GM21390 (cell line): ENCODE measurements at regions not wholly inside any gene's neighbourhood (a gene's known extent, or its start where the extent isn't known, plus 50 kb on each side); places are given as distances from the start of the nearest gene placed in this dataset.

Experiments
- ATAC-seq: cut with Tn5 transposase; IDR thresholded peaks from one replicate; pipeline ENCODE4 v1.9.1; 2021; ENCODE audit not compliant: unreplicated experiment

DNA sequence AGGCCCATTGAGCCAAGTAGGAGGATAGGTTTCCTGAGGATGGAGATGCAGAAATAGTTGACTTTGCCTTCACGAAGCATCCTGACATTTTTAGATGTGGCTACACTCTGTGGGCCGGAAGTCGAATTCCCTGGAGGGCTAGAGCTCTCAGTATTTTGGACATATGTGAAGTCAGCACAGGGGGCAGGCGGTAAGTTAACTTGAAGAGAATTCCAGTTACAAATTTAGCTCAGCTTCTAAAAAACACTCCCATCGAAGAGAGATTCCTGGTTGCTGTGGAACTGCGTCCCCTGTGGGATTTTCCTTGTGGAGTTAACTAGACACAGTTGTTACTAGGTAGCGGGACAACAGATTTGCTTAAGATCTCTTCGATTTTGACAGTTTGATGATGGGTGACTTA lies 161.9 kb upstream of the RGMA start:
- no peak for ATAC-seq

DNA sequence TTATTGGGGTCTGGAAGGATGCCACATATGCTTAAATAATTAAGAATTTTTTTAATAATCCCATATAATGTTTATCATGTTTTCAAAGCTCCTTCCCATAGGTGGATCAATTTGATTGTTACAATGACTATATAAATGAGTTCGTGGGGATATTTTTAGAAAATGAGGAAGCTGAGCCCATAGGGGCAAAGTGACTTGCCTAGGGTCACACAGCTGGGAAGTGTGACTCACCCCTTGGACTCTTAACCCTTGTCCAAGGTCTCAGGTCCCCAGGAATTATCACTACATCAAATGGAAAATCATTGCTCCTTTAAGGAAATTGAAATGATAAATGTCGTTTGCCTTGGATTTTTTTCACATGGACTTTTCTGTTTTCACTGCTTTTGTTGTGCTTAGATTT lies 161.2 kb upstream of the RGMA start:
- ATAC-seq, result no peak

DNA sequence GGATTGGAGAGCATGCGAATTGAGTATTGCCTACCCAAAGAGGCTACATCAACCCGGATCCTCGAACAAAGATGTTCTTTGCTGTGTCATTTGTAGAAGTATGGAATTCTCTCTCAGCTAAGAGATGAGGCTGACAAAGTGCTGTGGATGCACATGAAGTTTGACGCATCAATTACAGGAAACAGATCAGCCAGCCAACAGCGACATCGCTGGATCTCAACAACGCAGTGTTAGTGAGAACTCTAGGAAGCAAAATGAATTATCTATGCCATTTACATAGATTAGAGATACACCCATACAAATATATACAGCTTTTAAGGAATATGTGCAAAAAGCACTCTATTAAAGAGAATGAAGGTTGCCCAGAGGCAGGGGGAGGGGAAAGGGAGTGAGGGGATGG lies 160.6 kb upstream of the RGMA start:
- ATAC-seq, result no peak

DNA sequence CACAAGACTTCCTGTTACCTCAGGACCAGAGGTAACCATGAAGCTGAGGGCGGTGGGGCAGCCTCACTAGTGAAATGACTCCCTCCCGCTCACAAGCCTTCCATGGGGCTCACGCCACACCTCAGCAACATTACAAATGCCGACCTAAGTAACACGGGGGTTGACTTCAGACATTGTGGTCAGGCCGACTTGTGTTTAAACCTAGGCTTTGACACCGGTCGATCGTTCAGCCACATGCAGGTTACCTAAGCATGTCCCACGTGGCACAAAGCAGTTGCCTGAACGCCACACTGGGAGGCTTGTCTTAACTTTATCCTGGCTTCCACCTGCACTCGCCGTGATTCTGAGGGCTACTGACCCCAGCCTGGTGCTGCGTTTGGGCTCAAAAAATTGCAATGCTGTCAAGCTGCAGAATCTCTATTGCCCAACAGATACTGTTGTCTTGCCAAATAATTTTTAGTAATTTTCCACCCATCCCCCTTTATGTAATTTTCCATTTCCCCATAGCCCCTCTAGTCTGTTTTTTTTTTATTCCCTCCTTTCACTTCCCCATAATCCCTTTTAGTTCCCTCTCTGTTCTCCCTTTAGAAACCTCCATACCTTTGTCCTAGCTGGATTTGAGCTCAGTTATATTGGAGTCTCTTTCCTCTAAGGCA lies 158.6 kb upstream of the RGMA start:
- ATAC-seq, result no peak

DNA sequence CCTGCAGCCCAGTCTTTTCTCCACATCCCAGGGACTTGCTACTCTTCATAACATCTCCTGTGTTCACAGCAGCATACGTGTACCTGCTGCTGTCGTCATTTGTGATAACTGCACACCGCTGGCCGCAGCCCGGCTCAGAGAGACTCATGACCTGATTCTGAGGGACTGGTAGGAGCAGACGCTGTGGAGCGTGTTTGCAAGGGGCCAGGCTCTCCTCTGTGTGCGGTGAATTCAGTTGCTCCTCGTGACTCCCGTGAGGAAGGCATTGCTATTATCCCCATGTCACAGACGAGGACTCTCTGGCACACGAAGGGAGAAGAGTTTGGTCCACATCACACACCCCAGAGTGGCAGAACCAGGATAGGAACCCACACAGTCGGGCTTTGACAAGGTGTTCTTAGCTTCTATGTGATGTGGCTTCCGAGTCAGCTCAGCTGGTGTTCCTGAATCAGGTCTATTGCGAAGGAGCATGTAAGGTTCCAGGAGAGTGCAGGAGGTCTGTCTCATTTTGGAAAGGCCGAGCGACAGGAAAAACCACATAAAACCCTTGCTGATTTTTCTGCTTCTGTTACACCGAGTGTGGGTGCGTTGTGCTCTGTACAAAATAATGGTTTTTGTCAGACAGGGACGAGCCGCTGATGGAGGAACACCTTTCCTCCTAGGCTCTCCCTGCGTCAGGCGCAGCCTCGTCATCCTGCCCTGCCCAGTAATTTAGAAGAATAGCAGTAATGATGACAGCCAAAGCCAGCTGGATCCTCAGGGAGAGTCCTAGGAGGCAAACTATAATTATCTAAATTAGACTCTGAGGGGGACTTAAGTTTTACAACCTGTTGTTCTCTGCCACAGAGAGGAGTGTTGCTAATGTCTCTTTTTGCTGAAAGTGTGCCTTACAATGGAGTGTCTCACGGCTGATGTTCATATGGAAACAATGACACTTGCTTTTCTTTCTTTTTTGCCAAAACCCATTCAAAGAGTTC lies 157.5 kb upstream of the RGMA start:
- no peak for ATAC-seq

DNA sequence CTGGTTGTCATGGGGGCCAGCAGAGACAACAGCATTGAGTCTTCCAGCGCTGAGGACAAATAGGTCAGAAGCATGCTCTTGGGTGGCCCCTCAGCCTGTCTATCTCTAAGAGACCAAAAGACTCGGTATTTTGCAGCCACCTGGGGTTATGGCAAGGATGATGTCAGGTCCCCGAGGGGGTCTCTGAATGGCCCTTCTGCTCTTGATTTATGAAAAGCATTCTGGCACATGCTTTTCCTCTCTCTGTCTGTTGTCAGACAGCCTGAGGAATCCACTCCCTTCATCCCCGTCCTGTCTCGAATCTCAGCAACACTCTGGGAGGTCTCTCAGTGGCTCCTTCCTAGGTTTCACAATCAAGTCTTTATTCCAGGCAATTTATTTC lies 156.6 kb upstream of the RGMA start:
- no peak for ATAC-seq

DNA sequence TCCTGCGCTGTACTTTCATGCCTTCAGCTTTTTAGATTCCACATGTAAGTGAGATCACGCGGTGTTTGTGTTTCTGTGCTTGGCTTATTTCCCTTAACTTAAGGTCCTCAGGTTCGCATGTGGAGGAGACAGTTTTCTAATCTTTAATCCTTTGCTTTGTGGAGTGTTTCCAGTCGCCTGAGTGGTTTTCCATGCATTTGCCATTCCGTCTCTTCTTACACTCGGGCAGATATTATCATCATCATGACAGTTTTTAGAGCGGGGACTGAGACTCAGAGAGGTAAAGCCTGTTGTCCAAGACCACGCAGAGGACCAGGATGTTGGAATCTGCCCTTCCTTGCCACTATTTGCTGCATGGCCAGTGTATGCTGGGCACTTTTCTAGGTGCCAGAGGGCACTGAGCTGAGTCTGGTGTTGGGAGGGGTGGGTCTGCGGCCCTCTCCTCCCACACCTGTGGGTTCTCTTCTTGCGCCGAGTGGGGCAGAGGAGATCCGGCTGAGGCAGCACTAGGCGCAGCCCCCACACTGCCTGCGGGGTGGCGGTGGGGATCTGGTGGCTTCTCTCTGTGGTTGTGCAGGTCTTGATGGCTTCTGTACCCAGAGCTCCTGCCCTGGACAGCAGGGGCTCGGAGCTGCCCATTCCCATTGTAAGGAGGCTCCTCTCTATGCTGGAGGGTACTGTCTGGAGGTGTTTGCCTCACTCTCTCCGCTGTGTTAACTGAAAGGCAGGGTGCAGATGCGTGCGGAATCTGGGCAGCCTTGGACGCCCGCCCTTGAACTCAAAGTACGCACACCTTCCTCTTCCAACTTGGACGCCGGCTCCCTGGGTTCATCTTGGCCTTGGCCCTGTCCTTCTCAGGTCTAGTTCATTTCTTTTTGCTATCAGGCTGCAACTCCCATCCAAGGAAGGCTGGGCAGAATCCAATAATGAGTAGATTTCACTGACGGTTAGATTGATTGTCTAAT lies 156.0 kb upstream of the RGMA start:
- ATAC-seq, result no peak

DNA sequence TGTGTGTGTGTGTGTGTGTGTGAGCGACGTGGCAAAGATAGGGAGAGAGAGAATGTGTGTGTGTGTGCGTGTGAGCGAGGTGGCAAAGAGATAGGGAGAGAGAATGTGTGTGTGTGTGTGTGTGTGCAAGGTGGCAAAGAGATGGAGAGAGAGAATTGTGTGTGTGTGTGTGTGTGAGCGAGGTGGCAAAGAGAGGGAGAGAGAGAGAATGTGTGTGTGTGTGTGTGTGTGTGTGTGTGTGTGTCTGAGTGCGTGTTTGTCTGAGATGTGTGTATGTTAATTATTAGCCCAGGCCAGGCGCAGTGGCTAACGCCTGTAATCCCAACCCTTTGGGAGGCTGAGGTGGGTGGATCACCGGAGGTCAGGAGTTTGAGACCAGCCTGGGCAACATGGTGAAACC lies 154.6 kb upstream of the RGMA start:
- no peak for ATAC-seq

DNA sequence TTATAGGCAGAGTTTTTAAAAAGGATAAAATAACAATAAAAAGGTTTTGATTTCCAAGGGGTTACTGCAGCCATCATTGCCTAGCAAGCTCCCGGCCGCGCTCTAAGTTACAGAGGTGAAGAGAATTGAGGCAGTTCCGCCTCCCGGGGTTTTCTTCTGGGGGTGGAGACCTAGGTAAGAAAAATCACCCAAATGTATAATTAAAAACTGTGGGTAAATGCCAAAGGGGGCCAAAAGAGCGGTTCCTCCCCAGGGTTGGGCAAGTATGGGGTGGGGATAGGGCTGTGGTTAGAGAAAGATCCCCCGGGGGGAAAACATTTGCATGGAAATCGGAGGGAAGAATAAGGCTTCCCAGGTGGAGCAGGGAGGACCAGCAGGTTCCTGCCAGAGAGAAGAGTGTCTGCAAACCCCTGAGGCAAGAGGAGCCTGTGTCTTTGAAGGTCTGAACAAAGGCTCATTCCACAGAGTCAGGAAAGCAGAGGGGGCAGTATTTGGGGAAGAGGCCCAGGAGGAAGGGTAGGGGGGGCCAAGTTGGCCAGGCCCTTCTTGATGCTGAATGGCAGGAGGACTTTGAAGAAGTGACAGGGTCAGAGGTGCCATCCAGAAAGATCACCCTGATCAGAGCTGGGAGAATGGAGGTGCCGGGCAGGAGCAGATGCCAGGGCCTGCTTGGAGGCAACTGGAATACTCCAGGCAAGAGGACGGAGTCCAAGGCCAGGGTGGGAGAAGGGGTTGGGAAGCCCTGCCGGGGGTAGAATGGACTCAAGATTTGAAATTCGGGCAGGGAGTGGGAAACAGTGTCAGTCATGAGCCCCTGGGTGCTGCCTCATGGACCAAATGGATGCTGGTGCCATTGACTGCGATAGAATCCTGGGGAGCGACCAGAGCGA lies 152.9 kb upstream of the RGMA start:
- ATAC-seq, result no peak

DNA sequence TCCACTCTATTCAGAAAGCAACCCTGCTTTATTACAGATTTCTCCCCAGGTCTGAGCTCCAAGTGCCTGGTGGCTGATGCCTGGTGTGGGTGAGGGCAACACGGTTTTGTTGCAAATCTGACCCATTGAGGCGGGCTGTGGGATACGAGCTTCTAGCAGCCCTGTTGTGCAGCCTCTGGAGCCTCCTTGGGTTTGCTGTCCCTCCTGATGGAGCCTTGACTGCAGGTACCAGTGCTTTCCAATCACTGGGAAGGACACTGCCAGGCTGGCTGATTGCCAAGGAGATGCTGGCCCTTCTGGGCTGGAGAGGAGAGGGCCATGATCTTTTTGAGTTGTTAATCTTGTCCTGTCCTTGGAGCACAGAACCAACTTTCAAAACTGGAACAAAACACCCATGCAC lies 151.0 kb upstream of the RGMA start:
- no peak for ATAC-seq

DNA sequence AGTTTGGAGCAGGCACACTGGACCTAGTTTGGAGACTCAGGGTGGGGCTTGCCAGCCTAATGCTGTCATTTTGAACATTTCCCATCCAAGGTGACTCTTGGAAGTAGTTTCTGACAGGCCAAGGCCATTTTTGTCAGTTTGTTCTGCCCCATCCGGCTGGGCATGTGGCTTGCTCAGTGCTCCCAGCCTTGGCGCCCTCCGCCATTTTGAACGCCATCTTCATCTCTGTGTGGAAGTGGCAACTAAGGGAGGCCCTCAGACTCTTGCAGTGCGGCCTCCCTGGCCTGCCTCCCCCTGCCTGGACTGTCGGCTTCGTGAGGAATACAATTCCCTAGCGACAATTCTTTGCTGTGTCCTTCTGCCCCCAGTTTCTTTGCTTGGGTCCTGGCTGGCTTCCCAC lies 150.6 kb upstream of the RGMA start:
- no peak for ATAC-seq

DNA sequence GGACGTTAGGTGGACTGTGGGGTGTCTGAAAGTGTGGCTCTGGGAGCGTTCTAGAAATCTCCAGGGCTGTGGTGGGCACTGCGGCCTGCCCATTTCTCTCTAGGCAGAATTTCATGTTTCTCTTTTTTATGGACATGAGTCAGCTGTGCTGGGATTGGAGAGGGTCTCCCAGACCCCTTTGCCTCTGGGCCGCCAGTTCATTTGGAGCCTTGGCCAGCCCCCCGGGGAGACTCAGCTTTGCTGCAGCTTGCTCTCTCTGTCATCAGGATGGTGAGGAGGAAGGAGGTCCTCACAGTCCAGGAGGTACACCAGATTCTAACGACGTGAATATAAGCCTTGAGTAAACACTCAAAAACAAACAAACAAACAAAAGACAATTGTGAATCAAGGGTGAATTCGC lies 149.6 kb upstream of the RGMA start:
- no peak for ATAC-seq

DNA sequence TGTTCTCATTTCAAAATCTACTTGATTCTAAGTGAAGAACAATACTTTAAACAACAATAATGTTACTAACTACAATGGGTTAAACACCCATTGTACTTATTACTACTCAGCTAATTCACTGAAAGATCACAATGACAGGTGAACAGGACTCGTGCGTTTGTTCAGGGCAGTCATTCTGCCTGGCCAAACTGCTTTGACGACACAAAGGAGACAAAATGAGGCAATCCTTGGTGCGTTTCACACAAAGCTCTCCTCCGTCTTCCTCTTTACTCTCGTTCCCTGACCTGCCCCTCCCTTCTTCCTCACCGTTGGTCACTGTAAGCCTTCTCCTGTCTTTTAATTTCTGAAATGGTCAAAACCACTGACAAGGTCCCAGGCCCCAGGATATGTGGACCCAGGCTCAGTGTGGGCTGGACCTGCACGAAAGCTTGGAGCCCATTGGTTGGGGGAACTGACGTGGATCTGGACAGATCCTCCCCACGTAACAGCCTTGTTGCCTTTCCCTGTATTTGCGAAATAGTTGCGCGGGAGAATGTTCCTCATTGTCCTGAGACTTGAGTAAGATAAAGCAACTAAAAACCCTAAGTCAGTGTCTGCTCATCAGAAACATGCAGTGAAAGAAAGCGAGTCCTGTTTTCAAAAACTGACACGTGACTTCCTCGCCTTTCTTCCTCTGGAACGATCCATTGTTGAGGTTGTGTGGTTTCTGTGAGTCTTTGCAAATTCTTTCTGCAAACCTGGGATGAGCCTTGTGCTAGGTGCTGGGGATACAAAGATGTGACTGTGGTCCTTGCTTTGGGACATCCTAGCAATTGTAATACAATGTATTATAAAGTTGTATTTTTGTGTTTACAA lies 147.1 kb upstream of the RGMA start:
- ATAC-seq, result no peak

DNA sequence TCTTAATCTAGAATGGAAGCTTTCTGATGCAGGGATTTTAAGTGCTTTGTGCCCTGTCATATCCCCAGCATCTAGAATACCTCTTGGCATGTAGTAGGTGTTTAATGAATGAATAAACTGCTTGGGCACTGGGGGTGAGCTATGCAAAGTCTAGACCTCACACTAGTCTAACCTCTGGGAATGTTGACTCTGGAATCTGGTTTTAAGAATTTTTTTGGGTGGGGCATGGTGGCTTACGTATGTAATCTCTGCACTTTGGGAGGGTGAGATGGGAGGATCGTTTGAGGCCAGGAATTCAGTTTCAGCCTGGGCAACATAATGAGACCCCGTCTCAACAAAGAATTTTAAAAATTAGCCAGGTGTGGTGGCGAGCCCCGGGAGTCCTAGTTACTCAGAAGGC lies 146.3 kb upstream of the RGMA start:
- no peak for ATAC-seq

DNA sequence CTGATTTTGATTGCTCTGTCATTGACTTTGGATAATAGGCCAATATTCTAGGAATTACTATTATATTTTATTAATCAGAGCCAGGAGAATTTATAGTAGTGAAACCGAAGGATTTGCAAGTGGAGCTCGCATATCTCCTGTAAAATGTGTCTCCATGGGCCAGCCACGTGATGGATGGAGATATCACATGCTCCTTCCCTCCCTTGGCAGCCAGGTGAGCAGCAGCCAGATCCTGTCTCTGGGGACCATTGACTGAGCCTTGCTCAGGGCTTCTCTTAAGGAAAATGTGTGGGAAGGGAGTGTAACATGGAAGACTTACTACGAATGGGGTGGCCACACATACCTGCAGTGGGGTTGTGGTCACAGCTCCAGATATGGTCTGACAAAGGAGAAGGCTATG lies 144.7 kb upstream of the RGMA start:
- no peak for ATAC-seq

DNA sequence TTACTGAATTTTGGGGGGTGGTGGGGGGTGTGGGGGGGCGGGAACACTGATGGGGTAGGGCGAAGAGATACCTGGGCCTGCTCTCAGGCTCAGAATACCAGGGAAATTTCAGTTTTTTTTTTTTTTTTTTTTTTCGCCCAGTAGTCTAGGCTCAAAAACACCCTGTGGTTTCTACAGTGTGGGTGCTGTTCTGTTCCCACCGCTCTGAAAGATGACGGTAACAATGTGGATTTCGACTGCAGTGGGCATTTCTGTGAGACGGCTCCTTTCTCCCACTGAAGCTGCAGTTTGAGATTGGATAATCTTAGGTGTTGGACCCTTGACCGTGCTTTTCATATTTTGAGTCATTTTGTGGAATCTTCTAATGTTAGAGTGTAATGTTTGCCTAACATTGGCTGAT lies 143.8 kb upstream of the RGMA start:
- no peak for ATAC-seq

DNA sequence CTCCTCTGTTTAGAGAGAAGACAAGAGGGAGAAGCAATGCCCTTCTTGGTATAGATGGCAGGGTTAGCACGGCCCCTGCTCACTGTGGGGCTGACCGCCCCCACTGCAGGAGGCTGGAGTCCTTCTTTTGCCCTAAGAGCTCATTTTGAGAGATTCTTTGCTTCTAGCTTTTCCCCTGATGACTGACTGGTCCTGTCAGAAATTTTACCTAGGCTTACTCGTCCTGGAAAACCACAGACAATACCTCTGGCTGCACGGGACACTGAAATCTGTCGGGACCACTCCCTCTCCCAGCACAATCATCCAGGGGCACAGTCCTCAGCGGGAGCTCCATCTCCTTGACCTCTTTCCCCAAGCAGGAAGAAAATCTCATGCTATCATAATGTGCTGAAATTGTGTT lies 143.0 kb upstream of the RGMA start:
- no peak for ATAC-seq

DNA sequence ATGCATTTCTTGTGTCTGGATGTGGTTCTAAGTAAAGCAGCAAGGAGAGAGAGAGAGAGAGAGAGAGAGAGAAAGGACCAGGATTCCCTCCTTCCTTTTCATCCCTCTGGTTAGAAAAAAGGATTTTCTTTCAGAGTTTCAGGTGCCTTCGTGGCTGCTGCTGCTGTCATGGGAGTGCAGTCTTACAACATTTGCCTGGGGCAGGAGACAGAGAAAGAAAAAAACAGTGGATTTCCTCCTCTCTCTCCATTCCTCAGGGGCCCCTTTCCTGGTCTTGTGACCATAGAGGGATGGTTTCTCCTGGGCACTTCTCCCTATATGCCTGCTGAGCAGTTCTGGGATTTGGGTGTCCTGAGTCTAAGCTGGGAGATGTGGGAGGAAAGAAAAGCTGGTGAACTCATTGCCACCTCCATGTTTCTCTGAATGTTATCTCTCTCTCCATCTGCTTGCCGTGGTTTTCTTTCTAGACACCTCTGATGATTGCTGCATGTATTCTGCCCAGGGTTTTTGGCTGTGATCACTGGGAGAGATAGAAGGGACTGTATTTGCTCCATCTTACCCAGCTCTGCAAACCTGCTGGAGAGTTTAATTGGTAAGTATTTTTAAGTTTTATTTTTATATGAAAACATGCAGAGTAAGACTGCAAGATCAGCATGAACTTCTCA lies 142.4 kb upstream of the RGMA start:
- no peak for ATAC-seq

DNA sequence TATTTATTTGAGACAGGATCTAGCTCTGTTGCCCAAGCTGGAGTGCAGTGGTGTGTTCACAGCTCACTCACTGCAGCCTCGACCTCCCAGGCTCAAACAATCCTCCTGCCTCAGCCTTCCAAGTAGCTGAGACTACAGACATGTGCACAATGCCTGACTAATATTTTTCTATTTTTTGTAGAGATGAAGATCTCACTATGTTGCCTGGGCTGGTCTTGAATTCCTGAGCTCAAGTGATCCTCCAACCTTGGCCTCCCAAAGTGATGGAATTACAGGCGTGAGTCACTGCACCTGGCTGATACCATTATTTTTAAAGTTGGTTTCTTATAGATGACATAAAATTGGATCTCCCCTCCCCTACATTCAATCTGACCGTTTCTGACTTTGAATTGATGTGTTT lies 139.5 kb upstream of the RGMA start:
- no peak for ATAC-seq
